Globus pallidus (tissue), 1 donor: ENCODE measurements at regions not wholly inside any gene's neighbourhood (a gene's known extent, or its start where the extent isn't known, plus 50 kb on each side); places are given as distances from the start of the nearest gene placed in this dataset.

ENCODE experiments used
- DNase-seq: peaks from one replicate; pipeline ENCODE4 v3.0.0-alpha.2; 2015; ENCODE audit warnings: low spot score

GRCh38 chr9:118401546-118401945, 697.3 kb downstream of the TLR4 start:
- no peak for DNase-seq

- DNase-seq, result peak; percentile 5
Measured at GRCh38 chr9:118414676-118415075, 710.5 kb downstream of the TLR4 start.

GRCh38 chr9:118418887-118419565, 714.8 kb downstream of the TLR4 start:
- no peak for DNase-seq

- no peak for DNase-seq
Measured at GRCh38 chr9:118419676-118420075, 715.5 kb downstream of the TLR4 start.

GRCh38 chr9:118422508-118422907, 718.3 kb downstream of the TLR4 start:
- DNase-seq, result no peak

- no peak for DNase-seq
Measured at GRCh38 chr9:118423021-118423420, 718.8 kb downstream of the TLR4 start.

- no peak for DNase-seq
Measured at GRCh38 chr9:118423721-118424120, 719.5 kb downstream of the TLR4 start.

- DNase-seq, result no peak
Measured at GRCh38 chr9:118426772-118427171, 722.6 kb downstream of the TLR4 start.

- no peak for DNase-seq
Measured at GRCh38 chr9:118438810-118439209, 734.6 kb downstream of the TLR4 start.

- DNase-seq, result no peak
Measured at GRCh38 chr9:118439441-118439840, 735.2 kb downstream of the TLR4 start.

GRCh38 chr9:118444403-118444802, 740.2 kb downstream of the TLR4 start:
- no peak for DNase-seq

GRCh38 chr9:118446943-118447639, 742.9 kb downstream of the TLR4 start:
- no peak for DNase-seq

- no peak for DNase-seq
Measured at GRCh38 chr9:118449554-118449953, 745.4 kb downstream of the TLR4 start.

- DNase-seq, result no peak
Measured at GRCh38 chr9:118455259-118455658, 751.1 kb downstream of the TLR4 start.

- DNase-seq, result no peak
Measured at GRCh38 chr9:118455788-118456187, 751.6 kb downstream of the TLR4 start.

- DNase-seq, result no peak
Measured at GRCh38 chr9:118457171-118458000, 753.2 kb downstream of the TLR4 start.

- no peak for DNase-seq
Measured at GRCh38 chr9:118459913-118460312, 755.7 kb downstream of the TLR4 start.

GRCh38 chr9:118463419-118463818, 759.2 kb downstream of the TLR4 start:
- DNase-seq, result no peak

GRCh38 chr9:118473521-118473920, 769.3 kb downstream of the TLR4 start:
- no peak for DNase-seq

- DNase-seq, result no peak
Measured at GRCh38 chr9:118478752-118479151, 774.5 kb downstream of the TLR4 start.

- DNase-seq, result no peak
Measured at GRCh38 chr9:118482306-118482705, 778.1 kb downstream of the TLR4 start.

GRCh38 chr9:118483677-118484076, 779.5 kb downstream of the TLR4 start:
- no peak for DNase-seq

- no peak for DNase-seq
Measured at GRCh38 chr9:118503236-118503635, 799.0 kb downstream of the TLR4 start.
